ENCODE measurements at regions not wholly inside any gene's neighbourhood (a gene's known extent, or its start where the extent isn't known, plus 50 kb on each side); places are given as distances from the start of the nearest gene placed in this dataset.

- H3K27ac ChIP-seq: peak overlapping the region; percentile 95 to 97
- TF ChIP-seq POLR2AphosphoS5 (IDR thresholded peaks at IDR 0.05) (no peak), CTCF (IDR thresholded peaks at IDR 0.05) (no peak), POLR2A (IDR thresholded peaks at IDR 0.05) (no peak)
- no peaks in the 10 kb centered on the region for H3K36me3 ChIP-seq
- no peak overlapping the region for H3K4me3 ChIP-seq
- no peaks in the 10 kb centered on the region for H3K27me3 ChIP-seq
- H3K9me3 ChIP-seq: no peaks in the 10 kb centered on the region
- intact Hi-C loops (cut with DNase I; ENCODE audit: low total_unique reads): no loop called here
- DNase-seq (ENCODE audit: low spot score in 2 of 2): no peak
- peaks cover 0 to 23% of the 10 kb centered on the region in 2 donors for H3K4me1 ChIP-seq
Measured at GRCh38 chr15:58329211-58329610, 102.6 kb upstream of the LIPC start.

DNA sequence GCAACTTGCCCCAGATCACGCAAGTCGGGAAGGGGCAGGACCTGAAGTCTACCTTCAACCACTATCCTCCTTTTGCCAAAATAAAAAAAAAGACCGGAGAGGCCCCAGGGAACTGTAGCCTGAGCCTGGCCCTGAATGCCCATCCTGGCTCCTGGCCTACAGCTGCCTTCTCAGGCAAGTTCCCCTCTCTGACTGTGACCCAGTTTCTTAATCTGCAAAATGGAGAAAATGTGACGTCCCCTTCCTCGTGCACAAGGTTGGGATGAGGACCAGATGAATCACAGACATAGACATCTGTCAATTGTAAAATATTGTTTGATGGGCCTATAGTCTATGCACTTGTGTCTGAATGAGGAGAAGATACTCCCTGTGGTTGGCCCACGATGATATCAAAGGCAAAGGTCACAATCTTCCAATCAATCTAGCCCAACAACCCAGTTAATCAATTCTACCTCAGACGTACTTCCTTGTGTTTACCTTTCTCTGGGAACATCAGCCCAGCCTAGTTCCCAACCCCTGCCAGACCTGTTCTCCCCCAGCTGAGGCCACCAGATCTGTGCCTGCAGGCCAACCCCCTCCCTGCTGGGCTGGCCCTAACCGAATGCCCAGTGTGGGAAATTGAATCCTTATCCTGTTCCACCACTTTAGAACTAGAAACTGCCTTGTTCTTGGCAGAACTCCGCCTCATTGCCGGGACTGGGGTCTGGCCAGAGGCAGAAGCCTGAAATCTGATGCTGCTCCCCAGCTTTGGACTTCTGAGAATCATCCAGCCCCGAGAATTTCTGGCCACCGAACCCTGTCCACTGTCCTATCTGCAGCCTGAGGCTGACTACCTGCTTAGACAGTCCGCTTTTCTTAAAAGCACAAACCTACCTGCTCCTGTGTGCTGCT, 101.8 kb upstream of the LIPC start:
- Histone ChIP-seq H3K4me1 (peaks cover 0 to 23% of the 10 kb centered on the region in 2 donors), H3K27me3 (no peaks in the 10 kb centered on the region), H3K36me3 (no peaks in the 10 kb centered on the region), H3K9me3 (peaks cover 0 to 4% of the 10 kb centered on the region in 2 donors), H3K4me3 (peak overlapping the region in 1 of 3 donors; percentile 10), H3K27ac (peak overlapping the region; percentile 95 to 97)
- intact Hi-C loops (cut with DNase I; ENCODE audit: low total_unique reads): no loop called here
- peak; percentile 56 to 71 for DNase-seq (ENCODE audit: low spot score in 2 of 2)
- TF ChIP-seq CTCF (IDR thresholded peaks at IDR 0.05): no peak

GRCh38 chr15:58330741-58331559, 100.8 kb upstream of the LIPC start:
- H3K4me1 ChIP-seq: peaks cover 0 to 23% of the 10 kb centered on the region in 2 donors
- H3K9me3 ChIP-seq: peaks cover 0 to 4% of the 10 kb centered on the region in 2 donors
- H3K4me3 ChIP-seq: no peak overlapping the region
- H3K27me3 ChIP-seq: no peaks in the 10 kb centered on the region
- H3K36me3 ChIP-seq: no peaks in the 10 kb centered on the region
- H3K27ac ChIP-seq: peak overlapping the region; percentile 95 to 97
- TF ChIP-seq POLR2A (IDR thresholded peaks at IDR 0.05) (no peak), CTCF (IDR thresholded peaks at IDR 0.05) (no peak), POLR2AphosphoS5 (IDR thresholded peaks at IDR 0.05) (no peak)
- no peak for DNase-seq (ENCODE audit: low spot score in 2 of 2)
- intact Hi-C loops (cut with DNase I; ENCODE audit: low total_unique reads): no loop called here

GRCh38 chr15:58331560-58331912, 100.3 kb upstream of the LIPC start:
- no peak for DNase-seq (ENCODE audit: low spot score in 2 of 2)
- H3K27ac ChIP-seq: peak overlapping the region; percentile 95 to 97
- intact Hi-C loops (cut with DNase I; ENCODE audit: low total_unique reads): no loop called here
- H3K27me3 ChIP-seq: no peaks in the 10 kb centered on the region
- H3K9me3 ChIP-seq: peaks cover 0 to 4% of the 10 kb centered on the region in 2 donors
- H3K4me1 ChIP-seq: peaks cover 0 to 23% of the 10 kb centered on the region in 2 donors
- peak overlapping the region in 1 of 3 donors; percentile 3 for H3K4me3 ChIP-seq
- no peaks in the 10 kb centered on the region for H3K36me3 ChIP-seq
- TF ChIP-seq POLR2AphosphoS5 (IDR thresholded peaks at IDR 0.05) (no peak), CTCF (IDR thresholded peaks at IDR 0.05) (no peak), POLR2A (IDR thresholded peaks at IDR 0.05) (no peak)

Data from breast epithelium (tissue), 4 donors.